Left ventricle myocardium superior (tissue), 1 donor: ENCODE measurements at regions not wholly inside any gene's neighbourhood (a gene's known extent, or its start where the extent isn't known, plus 50 kb on each side); places are given as distances from the start of the nearest gene placed in this dataset.
"Not testable (repeated sequence)": the region's sequence is repeated elsewhere in the genome, so short reads cannot be mapped to it uniquely, and the experiment has no call there.

Experiments
- ATAC-seq: fragments of 200-7000 bp; cut with Tn5 transposase; one replicate; pipeline ENCODE4 v1.9.1; 2020; ENCODE audit warnings: mild to moderate bottlenecking, moderate library complexity
- DNase-seq: peaks from one replicate; pipeline ENCODE4 v3.0.0-alpha.2; 2020
- intact Hi-C: fragments of 100-400 bp; cut with micrococcal nuclease; formaldehyde crosslinking; loops from one replicate; pipeline ENCODE4 v1.11.0; 2022
- donor health status: DM: no; HTN: yes; CAD: no; lungs with severe emphysema.

- intact Hi-C loops, ATAC-seq: not testable (repeated sequence)
- peak; percentile 15 for DNase-seq
Measured at GRCh38 chr9:66601472-66601871, 299.1 kb upstream of the ZNF658 start.

GRCh38 chr9:66631521-66632046 lies 268.9 kb upstream of the ZNF658 start:
- intact Hi-C loops, ATAC-seq: not testable (repeated sequence)
- DNase-seq: peak; percentile 3

- intact Hi-C loops, DNase-seq, ATAC-seq: not testable (repeated sequence)
Measured at GRCh38 chr9:66647675-66648074, 252.8 kb upstream of the ZNF658 start.

GRCh38 chr9:66690242-66690641 lies 210.3 kb upstream of the ZNF658 start:
- intact Hi-C loops, ATAC-seq, DNase-seq: not testable (repeated sequence)

GRCh38 chr9:66695561-66696240 lies 204.8 kb upstream of the ZNF658 start:
- intact Hi-C loops, ATAC-seq: not testable (repeated sequence)

GRCh38 chr9:66697343-66698065 lies 203.0 kb upstream of the ZNF658 start:
- DNase-seq, ATAC-seq, intact Hi-C loops: not testable (repeated sequence)

More at GRCh38 chr9:66695561-66696240, 204.8 kb upstream of the ZNF658 start:
- not testable (repeated sequence) for DNase-seq

GRCh38 chr9:66698066-66698455 lies 202.5 kb upstream of the ZNF658 start:
- DNase-seq, intact Hi-C loops, ATAC-seq: not testable (repeated sequence)

GRCh38 chr9:66701411-66702377 lies 198.8 kb upstream of the ZNF658 start:
- intact Hi-C loops, DNase-seq, ATAC-seq: not testable (repeated sequence)

- intact Hi-C loops, DNase-seq, ATAC-seq: not testable (repeated sequence)
Measured at GRCh38 chr9:66711553-66711952, 189.0 kb upstream of the ZNF658 start.

- ATAC-seq, intact Hi-C loops, DNase-seq: not testable (repeated sequence)
Measured at GRCh38 chr9:66712870-66713269, 187.7 kb upstream of the ZNF658 start.

- intact Hi-C loops, ATAC-seq, DNase-seq: not testable (repeated sequence)
Measured at GRCh38 chr9:66713552-66713951, 187.0 kb upstream of the ZNF658 start.

- intact Hi-C loops, ATAC-seq, DNase-seq: not testable (repeated sequence)
Measured at GRCh38 chr9:66720845-66721244, 179.7 kb upstream of the ZNF658 start.

GRCh38 chr9:66727540-66727939 lies 173.0 kb upstream of the ZNF658 start:
- not testable (repeated sequence) for ATAC-seq

GRCh38 chr9:66736686-66737085 lies 163.8 kb upstream of the ZNF658 start:
- DNase-seq: not testable (repeated sequence)

More at GRCh38 chr9:66727540-66727939, 173.0 kb upstream of the ZNF658 start:
- intact Hi-C loops, DNase-seq: not testable (repeated sequence)

GRCh38 chr9:66738418-66738817 lies 162.1 kb upstream of the ZNF658 start:
- ATAC-seq, intact Hi-C loops, DNase-seq: not testable (repeated sequence)

More at GRCh38 chr9:66736686-66737085, 163.8 kb upstream of the ZNF658 start:
- ATAC-seq, intact Hi-C loops: not testable (repeated sequence)

GRCh38 chr9:66740136-66740535 lies 160.4 kb upstream of the ZNF658 start:
- DNase-seq, intact Hi-C loops, ATAC-seq: not testable (repeated sequence)

- ATAC-seq, intact Hi-C loops, DNase-seq: not testable (repeated sequence)
Measured at GRCh38 chr9:66745846-66746245, 154.7 kb upstream of the ZNF658 start.

GRCh38 chr9:66752324-66752923 lies 148.1 kb upstream of the ZNF658 start:
- ATAC-seq, intact Hi-C loops, DNase-seq: not testable (repeated sequence)
